ENCODE measurements at regions not wholly inside any gene's neighbourhood (a gene's known extent, or its start where the extent isn't known, plus 50 kb on each side); places are given as distances from the start of the nearest gene placed in this dataset.
"Not testable (repeated sequence)": the region's sequence is repeated elsewhere in the genome, so short reads cannot be mapped to it uniquely, and the experiment has no call there.

DNA sequence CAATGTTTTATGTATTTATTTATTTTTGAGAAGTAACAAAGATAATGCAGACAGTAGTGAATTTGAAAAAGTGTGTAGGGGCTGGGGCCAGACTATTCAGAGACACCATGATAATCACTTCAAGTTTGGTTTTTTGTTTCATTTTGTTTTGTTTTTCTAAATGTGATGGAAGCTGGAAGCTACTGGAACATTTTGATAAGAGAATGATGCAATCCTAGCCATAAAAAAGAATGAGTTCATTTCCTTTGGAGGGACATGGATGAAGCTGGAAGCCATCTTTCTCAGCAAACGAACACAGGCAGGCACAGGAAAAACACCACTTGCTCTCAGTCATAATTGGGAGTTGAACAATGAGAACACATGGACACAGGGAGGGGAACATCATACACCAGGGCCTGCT, 706.6 kb upstream of the EPHA5 start:
- no peak for DNase-seq (ENCODE audit: low spot score)

DNA sequence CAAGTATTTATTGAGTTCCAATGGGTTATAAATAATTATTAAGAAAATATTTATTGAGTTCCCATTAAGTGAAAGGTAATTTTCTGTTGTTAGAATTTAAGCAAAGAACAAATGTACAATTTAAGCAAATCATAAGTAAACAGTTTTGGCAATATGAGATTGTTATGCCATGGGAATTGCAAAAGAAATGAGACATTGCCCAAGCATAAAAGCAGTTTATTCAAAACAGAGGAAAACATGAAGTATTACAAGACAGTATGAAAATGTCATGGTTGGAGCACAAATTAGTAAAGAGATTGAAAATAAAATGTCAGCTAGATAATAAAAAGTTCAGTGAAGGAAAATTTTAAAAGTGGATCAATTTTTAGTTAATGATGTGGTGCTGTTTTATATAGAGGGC, 706.1 kb upstream of the EPHA5 start:
- DNase-seq (ENCODE audit: low spot score): no peak

GRCh38 chr4:66373268-66373667, 703.0 kb upstream of the EPHA5 start:
- DNase-seq (ENCODE audit: low spot score): no peak

DNA sequence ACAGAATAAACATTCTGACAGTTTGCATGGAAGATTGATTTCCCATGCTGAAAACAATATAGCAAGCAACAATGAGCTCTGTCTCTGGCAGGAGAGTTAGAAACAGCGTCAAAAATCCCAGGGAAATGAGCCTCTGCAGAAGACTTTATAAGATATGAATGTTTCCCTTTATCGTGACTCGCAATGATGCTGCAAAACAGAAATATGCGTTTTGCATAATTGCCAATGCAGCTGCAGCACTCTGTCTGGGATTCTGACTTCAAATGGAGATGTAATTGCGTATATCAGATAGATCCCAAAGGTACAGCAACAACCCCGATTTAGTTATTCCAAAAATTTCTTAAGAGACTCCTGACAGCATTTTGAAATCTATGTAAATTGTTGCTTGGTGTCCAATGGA, 702.4 kb upstream of the EPHA5 start:
- no peak for DNase-seq (ENCODE audit: low spot score)

- DNase-seq (ENCODE audit: low spot score): no peak
Measured at GRCh38 chr4:66367043-66367660, 696.9 kb upstream of the EPHA5 start.

GRCh38 chr4:66360395-66360794, 690.1 kb upstream of the EPHA5 start:
- DNase-seq (ENCODE audit: low spot score): not testable (repeated sequence)

GRCh38 chr4:66357316-66357715, 687.0 kb upstream of the EPHA5 start:
- no peak for DNase-seq (ENCODE audit: low spot score)

- no peak for DNase-seq (ENCODE audit: low spot score)
Measured at GRCh38 chr4:66355328-66355727, 685.0 kb upstream of the EPHA5 start.

- no peak for DNase-seq (ENCODE audit: low spot score)
Measured at GRCh38 chr4:66351761-66352160, 681.5 kb upstream of the EPHA5 start.

DNA sequence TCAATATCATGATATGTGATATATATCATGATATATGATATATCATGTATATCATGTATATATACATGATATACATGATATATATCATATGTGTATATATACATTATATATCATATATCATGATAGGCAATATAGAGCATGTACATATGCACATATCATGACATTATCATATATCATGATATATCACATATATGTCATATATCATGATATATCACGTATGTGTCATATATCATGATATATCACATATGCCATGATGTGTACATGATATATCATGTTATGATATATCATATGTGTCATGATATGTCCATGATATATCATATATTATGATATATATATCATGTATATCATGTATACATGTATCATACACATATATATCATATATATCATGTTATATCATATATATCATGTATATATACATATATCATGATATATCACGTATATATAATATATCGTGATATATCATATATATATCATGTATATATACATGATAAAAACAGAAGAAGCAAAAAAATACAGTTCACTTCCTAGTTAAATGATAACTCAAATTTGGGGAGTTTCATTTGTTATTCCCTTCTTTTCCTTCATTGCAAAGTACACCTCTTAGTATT, 670.1 kb upstream of the EPHA5 start:
- DNase-seq (ENCODE audit: low spot score): no peak

DNA sequence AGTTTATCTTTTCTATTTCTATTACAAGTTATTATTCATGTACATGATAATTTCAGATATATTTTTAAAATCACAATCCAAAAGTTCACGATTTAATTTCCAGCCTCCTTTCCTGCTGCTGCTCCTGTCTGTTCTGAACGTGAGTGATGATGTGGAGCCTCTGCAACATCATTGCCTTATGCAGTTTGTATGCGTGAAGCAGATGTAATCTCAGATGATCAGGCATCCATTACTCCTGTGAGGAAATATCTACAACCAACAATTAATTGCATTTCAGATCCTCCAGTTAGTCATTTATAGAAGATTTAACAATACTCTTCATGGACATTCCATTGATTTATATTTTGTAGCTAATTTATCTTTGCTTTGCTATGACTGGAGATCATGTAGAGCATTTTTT, 668.7 kb upstream of the EPHA5 start:
- no peak for DNase-seq (ENCODE audit: low spot score)

- DNase-seq (ENCODE audit: low spot score): no peak
Measured at GRCh38 chr4:66331761-66332160, 661.5 kb upstream of the EPHA5 start.

- DNase-seq (ENCODE audit: low spot score): no peak
Measured at GRCh38 chr4:66330125-66330524, 659.8 kb upstream of the EPHA5 start.

DNA sequence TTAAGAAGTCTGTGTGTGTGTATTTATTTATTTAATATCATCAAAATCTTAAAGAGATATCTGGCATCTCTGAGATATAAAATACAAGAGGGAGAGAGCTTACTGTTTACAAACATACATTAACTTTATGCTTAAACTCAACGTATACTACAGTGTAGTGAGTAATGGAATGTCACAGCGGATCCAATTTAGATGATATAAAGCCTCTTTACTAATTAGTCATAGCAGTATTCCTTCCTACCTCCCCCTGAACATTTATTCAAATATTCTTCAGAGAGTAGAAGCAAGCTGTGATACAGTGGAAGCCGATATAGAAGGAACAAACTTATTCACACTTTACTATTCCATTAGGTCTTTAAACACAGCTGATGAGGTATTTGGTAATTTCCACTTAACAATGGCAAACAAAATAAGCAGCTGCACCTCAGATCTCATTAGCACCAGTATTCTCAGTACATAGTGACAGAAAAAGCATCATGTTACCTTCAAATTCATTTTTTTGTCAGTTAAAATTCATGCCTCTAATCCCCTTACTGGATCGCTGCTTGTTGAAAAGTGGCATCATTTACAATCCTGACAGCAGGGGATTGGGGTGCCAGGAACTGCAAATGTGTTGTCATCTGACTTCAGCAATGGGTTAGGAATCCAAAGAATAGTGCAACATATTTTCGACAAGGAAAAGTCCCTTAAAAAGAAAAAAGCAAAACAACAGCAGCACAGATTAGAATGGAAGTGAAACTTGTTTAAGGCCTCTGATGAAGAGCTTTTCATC, 658.7 kb upstream of the EPHA5 start:
- no peak for DNase-seq (ENCODE audit: low spot score)

DNA sequence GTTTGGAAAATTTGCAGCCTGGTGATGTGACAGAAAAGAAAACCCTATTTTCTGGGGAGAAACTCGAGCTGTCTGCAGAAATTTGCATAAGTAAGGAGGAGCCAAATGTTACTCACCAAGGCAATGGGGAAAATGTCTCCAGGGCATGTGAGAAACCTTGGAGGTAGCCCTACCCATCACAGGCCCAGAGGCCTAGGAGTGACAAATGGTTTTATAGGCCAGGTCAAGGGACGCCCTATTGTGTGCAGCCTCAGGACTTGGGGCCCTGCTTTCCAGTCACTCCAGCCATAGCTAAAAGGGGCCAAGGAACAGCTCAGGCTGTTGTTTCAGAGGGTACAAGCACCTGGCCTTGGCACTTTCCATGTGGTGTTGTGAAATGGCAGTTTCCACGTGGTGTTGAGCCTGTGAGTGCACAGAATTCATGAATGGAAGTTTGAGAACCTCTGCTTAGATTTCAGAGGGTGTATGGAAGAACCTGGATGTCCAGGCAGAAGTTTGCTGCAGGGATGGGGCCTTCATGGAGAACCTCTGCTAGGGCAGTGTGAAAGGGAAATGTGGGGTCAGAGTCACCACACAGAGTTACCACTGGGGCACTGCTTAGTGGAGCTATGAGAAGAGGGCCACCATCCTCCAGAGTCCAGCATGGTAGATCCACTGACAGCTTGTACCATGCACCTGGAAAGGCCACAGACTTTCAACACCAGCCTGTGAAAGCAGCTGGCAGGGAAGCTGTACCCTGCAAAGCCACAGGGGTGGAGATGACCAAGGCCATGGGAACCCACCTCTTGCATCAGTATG, 637.6 kb upstream of the EPHA5 start:
- DNase-seq (ENCODE audit: low spot score): no peak

DNA sequence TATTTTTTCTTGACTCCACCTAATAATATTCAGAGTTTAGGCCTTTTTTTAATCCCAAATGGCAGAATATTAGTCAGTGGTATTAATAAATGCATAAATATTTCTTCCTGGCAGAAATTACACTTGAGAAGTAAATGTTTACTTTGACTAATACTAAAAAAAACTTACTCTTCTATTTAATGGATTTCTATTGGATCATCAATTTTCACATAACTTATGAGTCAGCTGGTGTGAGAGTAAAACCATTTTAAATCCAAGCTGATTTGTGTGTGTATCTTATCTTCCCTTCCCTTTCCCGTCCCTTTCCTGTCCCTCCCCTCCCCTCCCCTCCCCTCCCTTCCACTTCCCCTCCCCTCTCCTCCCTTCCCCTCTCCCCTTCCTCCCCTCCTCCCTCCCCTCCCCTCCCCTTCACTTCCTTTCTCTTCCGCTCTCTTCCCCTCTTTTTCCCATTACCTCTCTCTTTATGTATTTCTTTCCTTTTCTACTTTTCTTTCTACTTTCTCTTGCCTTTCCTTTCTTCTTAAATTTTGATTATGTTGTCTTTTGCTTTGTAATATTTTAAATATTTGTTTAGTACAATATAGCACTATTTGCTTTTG, 630.1 kb upstream of the EPHA5 start:
- DNase-seq (ENCODE audit: low spot score): no peak

GRCh38 chr4:66298569-66298968, 628.3 kb upstream of the EPHA5 start:
- DNase-seq (ENCODE audit: low spot score): no peak

DNA sequence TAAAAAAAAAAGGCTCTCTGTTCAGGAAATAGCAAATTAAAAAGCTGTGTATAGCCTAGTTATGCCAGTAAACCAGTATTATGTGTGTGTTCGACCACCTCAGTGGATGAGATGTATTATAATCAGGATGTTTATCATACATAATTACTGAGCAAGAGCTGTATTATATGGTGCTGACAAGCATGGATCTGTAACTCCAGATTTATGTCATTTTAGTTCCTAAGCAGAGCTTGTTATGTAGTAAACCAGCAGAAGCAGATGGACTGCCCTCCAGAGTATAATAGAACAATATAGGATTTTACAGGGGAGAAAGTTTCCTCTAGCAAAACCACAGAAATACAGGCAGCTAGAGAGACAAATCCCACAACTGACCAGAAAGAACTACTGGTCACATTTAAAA, 627.4 kb upstream of the EPHA5 start:
- DNase-seq (ENCODE audit: low spot score): no peak

DNA sequence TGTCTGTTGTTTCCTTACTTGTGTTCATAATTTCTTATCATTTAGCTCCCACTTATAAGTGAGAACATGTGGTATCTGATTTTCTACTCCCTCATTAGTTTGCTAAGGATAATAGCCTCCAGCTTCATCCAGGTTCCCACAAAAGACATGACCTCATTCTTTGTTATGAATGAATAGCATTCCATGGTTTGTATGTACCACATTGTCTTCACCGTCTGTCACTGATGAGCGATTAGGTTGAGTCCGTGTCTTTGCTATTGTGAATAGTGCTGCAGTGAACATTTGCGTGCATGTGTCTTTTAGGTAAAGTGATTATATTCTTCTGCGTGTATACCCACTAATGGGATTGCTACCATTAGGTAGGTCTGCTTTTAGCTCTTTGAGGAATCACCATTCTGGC, 624.3 kb upstream of the EPHA5 start:
- DNase-seq (ENCODE audit: low spot score): peak; percentile 1

- no peak for DNase-seq (ENCODE audit: low spot score)
Measured at GRCh38 chr4:66284991-66285451, 614.7 kb upstream of the EPHA5 start.

GRCh38 chr4:66279084-66279483, 608.8 kb upstream of the EPHA5 start:
- DNase-seq (ENCODE audit: low spot score): no peak

DNA sequence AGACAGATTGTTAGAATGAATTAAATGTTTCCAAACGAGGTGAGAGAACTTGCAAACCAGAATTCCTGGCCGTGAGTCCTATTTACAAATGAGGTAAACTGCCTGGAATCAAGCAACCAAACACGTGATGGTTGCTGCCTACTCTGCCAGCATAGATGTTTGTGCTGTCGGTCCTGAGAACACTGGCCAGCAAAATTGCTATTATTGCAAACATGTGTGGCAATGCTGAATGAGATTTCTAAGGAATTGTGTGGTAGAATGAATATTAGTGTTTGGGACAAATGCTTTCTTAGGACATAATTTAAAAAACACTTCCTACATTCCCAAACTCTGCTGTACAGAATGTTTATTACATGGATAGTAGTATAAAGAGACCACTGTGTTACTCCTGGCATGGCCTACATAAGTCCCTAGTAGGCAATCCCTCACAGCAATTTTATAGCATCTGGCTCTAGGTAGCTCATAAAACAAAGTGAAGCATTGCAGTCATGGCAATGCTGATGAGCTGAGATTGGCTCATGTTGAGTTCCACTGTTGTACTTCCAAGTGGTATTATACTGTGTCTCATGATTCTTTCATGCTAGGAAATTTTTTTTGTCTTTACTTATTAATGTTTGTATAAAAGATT, 605.2 kb upstream of the EPHA5 start:
- no peak for DNase-seq (ENCODE audit: low spot score)

All from kidney tubule cell (primary cell).